GM10266 (cell line): ENCODE measurements at regions not wholly inside any gene's neighbourhood (a gene's known extent, or its start where the extent isn't known, plus 50 kb on each side); places are given as distances from the start of the nearest gene placed in this dataset.

Experiments used
- DNase-seq: peaks from one replicate; pipeline ENCODE4 v3.0.0; 2012; ENCODE audit errors: extremely low spot score
- TF ChIP-seq, protein P1 (sequence below): IDR thresholded peaks from 2 replicates; pipeline ENCODE4 v1.5.1; 2012; ENCODE audit warnings: mild to moderate bottlenecking, low read depth; ENCODE audit not compliant: control insufficient read depth, insufficient read depth; ENCODE audit errors: missing control alignments

DNA sequence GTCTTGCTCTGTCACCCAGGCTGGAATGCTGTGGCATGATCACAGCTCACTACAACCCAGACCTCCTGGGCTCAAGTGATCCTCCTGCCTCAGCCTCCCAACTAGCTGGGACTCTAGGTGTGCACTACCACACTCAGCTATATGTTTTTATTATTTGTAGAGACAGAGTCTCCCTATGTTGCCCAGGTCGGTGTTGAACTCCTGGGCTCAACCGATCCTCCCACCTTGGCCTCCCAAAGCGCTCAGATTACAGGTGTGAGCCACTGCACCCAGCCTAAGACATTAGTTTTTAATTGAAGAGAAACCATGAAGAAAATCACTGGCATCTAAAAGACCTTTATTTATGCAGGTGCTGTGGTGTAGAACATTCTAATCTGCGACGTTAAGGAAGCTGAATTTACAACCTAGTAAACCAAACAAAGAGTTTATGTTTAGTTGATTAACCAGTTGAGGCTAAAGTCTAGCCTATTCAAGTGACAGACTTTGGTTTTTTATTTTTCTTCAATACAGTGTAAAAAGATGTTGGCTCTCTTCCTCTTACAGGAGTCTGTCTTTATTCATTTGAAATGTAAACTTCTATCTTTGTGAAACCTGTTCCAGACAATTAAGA, 52.5 kb upstream of the NBL1 start:
- TF ChIP-seq, protein P1, sequence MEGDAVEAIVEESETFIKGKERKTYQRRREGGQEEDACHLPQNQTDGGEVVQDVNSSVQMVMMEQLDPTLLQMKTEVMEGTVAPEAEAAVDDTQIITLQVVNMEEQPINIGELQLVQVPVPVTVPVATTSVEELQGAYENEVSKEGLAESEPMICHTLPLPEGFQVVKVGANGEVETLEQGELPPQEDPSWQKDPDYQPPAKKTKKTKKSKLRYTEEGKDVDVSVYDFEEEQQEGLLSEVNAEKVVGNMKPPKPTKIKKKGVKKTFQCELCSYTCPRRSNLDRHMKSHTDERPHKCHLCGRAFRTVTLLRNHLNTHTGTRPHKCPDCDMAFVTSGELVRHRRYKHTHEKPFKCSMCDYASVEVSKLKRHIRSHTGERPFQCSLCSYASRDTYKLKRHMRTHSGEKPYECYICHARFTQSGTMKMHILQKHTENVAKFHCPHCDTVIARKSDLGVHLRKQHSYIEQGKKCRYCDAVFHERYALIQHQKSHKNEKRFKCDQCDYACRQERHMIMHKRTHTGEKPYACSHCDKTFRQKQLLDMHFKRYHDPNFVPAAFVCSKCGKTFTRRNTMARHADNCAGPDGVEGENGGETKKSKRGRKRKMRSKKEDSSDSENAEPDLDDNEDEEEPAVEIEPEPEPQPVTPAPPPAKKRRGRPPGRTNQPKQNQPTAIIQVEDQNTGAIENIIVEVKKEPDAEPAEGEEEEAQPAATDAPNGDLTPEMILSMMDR = no peak
- no peak for DNase-seq

DNA sequence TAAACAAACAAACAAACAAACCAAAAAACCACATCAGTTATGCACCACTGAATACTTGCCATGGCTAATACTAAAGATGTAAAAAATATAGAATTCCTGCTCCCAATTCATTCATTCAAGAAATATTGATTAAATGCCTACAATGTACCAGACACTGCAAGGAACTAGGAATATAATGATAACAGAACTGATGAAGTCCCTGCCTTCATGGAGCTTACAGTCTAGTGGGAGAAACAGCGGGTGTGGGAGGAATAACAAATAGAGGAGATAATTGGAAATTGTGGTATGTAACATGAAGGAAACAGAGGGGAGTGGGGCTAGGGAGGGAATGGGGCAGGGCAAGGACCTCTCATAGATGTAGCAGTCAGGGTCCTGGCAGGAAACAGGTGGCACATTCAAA, 58.6 kb upstream of the NBL1 start:
- TF ChIP-seq, protein P1 = no peak

DNA sequence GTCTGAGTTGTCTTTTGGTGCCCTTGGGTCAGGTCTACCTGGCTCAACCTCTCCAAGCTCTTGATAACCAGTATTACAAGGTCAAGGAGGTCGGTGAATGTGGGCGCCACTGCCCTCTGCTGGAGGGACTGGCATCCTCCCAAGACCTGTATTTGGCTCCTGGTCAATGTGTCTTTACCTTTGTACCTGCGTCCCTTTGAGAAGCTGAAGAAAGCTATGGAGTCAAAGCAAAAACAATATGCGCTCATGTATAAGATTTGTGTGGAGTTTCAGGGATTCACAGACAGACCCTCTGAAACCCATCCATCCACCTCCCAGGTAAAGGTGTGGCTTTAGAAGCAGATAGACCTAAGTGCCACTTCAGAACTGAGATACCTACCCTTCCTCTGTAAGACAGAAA, 61.8 kb upstream of the NBL1 start:
- DNase-seq = peak; percentile 72

More for the DNA sequence above, 58.6 kb upstream of the NBL1 start:
- DNase-seq = no peak

DNA sequence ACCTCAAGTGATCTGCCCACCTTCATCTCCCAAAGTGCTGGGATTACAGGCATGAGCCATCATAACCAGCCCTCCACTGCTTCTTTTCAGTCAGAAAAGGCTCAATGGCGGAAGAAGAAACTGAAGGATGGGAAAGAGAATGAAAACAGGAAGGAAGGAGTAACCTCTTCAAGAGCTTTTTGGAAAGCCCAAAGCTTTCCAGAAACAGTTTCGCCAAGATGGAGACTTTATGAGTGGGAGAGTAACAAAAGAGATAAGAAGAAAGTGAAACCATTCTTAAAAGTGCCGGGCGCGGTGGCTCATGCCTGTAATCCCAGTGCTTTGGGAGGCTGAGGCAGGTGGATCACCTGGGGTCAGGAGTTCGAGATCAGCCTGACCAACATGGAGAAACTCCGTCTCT, 62.7 kb upstream of the NBL1 start:
- TF ChIP-seq, protein P1 = no peak
- DNase-seq = no peak

More for the DNA sequence above, 61.8 kb upstream of the NBL1 start:
- TF ChIP-seq, protein P1 = peak; percentile 74

DNA sequence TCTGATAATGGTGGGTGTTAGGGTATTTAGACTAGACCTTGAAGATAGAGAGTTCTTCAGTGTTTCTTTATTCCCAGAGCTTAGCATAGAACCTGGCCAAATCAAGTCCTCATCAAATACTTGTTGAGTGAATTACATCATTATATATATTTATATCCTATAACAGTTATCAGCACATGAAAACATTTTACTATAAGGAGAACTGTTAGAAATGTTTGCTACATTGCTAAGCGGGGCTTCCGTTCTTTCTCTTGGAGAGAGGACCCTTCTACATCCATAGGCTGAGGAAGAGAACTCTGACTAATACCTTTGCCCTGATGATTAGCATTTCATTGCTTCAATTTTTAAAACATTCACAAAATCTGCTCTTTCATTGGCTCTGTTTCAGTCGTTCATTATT, 66.5 kb upstream of the NBL1 start:
- TF ChIP-seq, protein P1 = no peak
- no peak for DNase-seq

DNA sequence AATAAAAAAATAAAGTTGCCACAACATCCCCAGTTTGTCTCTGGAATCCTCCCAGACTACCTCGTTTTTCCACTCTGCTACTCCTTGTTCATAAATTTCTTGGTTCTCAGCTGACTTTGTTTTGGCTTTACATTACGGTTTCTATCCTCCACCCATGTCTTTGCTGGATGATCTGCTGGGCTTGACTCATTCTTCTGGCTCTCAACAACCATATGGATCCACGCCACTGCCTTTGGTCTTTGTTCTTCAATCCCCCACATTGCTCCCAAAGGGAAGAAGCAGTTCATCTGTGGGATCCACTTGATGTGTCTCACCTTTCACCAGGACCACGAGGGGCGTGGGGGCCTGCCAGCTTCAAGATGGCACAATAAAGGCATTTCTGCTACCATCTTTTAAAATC, 67.1 kb upstream of the NBL1 start:
- TF ChIP-seq, protein P1 = no peak
- DNase-seq = no peak

DNA sequence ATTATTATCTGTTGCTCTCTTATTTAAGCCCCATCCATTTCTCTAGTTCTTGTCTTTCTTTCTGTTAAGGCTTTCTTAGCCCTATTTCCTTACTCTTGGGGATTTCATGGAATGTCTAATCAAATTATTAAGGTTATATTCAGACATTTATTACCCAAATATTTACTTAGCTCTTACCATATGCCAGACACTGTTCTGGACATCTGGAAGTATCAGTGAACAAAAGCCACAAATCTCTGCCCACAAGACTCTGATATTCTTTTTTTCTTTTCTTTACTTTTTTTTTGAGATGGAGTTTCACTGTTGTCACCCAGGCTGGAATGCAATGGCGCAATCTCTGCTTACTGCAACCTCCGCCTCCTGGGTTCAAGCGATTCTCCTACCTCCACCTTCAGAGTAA, 74.3 kb upstream of the NBL1 start:
- TF ChIP-seq, protein P1 = no peak
- no peak for DNase-seq
